Medulla oblongata (tissue), 1 donor: ENCODE measurements at regions not wholly inside any gene's neighbourhood (a gene's known extent, or its start where the extent isn't known, plus 50 kb on each side); places are given as distances from the start of the nearest gene placed in this dataset.

Experiments used
- DNase-seq: peaks from one replicate; pipeline ENCODE4 v3.0.0-alpha.2; 2015; ENCODE audit errors: extremely low spot score

GRCh38 chr20:10806539-10806938, 132.7 kb upstream of the JAG1 start:
- no peak for DNase-seq

GRCh38 chr20:10807013-10807412, 133.2 kb upstream of the JAG1 start:
- DNase-seq: no peak

- no peak for DNase-seq
These were observed 139.0 kb upstream of the JAG1 start for GRCh38 chr20:10812759-10813327.

- DNase-seq: no peak
These were observed 149.8 kb upstream of the JAG1 start for GRCh38 chr20:10823585-10823984.

GRCh38 chr20:10824750-10825500, 151.1 kb upstream of the JAG1 start:
- DNase-seq: no peak

- DNase-seq: no peak
These were observed 152.3 kb upstream of the JAG1 start for GRCh38 chr20:10826111-10826510.

- no peak for DNase-seq
These were observed 154.4 kb upstream of the JAG1 start for GRCh38 chr20:10828180-10828579.

GRCh38 chr20:10832141-10832540, 158.3 kb upstream of the JAG1 start:
- no peak for DNase-seq

GRCh38 chr20:10837901-10838300, 164.1 kb upstream of the JAG1 start:
- DNase-seq: no peak

- no peak for DNase-seq
These were observed 168.3 kb upstream of the JAG1 start for GRCh38 chr20:10842116-10842515.

- DNase-seq: no peak
These were observed 169.4 kb upstream of the JAG1 start for GRCh38 chr20:10843146-10843711.

GRCh38 chr20:10846766-10847165, 173.0 kb upstream of the JAG1 start:
- DNase-seq: no peak

- no peak for DNase-seq
These were observed 175.1 kb upstream of the JAG1 start for GRCh38 chr20:10848810-10849370.

GRCh38 chr20:10853176-10853575, 179.4 kb upstream of the JAG1 start:
- DNase-seq: no peak

GRCh38 chr20:10853731-10854130, 179.9 kb upstream of the JAG1 start:
- no peak for DNase-seq

- DNase-seq: no peak
These were observed 181.2 kb upstream of the JAG1 start for GRCh38 chr20:10854976-10855375.

- DNase-seq: no peak
These were observed 182.0 kb upstream of the JAG1 start for GRCh38 chr20:10855778-10856177.

- no peak for DNase-seq
These were observed 182.6 kb upstream of the JAG1 start for GRCh38 chr20:10856237-10857015.

- DNase-seq: peak; percentile 68
These were observed 183.7 kb upstream of the JAG1 start for GRCh38 chr20:10857352-10858070.

GRCh38 chr20:10861090-10861489, 187.3 kb upstream of the JAG1 start:
- DNase-seq: no peak

GRCh38 chr20:10861619-10862018, 187.8 kb upstream of the JAG1 start:
- DNase-seq: no peak
